Prostate gland (tissue), 2 donors: ENCODE measurements at regions not wholly inside any gene's neighbourhood (a gene's known extent, or its start where the extent isn't known, plus 50 kb on each side); places are given as distances from the start of the nearest gene placed in this dataset.

Experiments used
- CTCF ChIP-seq, 4 experiments: fragments of 200-600 bp in 2 of 4; fragments of 450-650 bp in 2 of 4; sonication (generic) in 2 of 4; IDR thresholded peaks; 1 replicate in 3 of 4; 2 replicates in 1 of 4; pipeline ENCODE4 v1.5.1; 2016 to 2019; ENCODE audit warnings: antibody characterized with exemption in 4 of 4, mild to moderate bottlenecking in 2 of 4, moderate library complexity in 2 of 4
- POLR2A ChIP-seq: fragments of 450-650 bp; IDR thresholded peaks from one replicate; pipeline ENCODE4 v1.6.1; 2016; ENCODE audit warnings: antibody characterized with exemption, mild to moderate bottlenecking
- POLR2AphosphoS5 ChIP-seq: sonication (generic); formaldehyde crosslinking; IDR thresholded peaks from one replicate; pipeline ENCODE4 v1.6.1; 2017; ENCODE audit warnings: antibody characterized with exemption

GRCh38 chr5:178781936-178782335 lies 51.5 kb upstream of the ZNF354A start:
- TF ChIP-seq CTCF (IDR thresholded peaks at IDR 0.05) (no peak), POLR2A (no peak), POLR2AphosphoS5 (no peak)
